Neural crest cell (in vitro differentiated cells): ENCODE measurements at regions not wholly inside any gene's neighbourhood (a gene's known extent, or its start where the extent isn't known, plus 50 kb on each side); places are given as distances from the start of the nearest gene placed in this dataset.

Source experiments
- DNase-seq: peaks from one replicate; pipeline ENCODE4 v3.0.0; 2021; ENCODE audit warnings: low read depth, mixed read lengths, low spot score
- H3K27ac Mint-ChIP-seq: one replicate; pipeline ENCODE4 v1.8.0; 2021; ENCODE audit warnings: mild to moderate bottlenecking, mixed read lengths; ENCODE audit not compliant: unreplicated experiment
- H3K27me3 Mint-ChIP-seq: 2 replicates; pipeline ENCODE4 v1.8.0; 2021; ENCODE audit warnings: low read depth, mild to moderate bottlenecking, mixed read lengths
- H3K36me3 Mint-ChIP-seq: 2 replicates; pipeline ENCODE4 v1.8.0; 2021; ENCODE audit warnings: low read depth, mild to moderate bottlenecking, mixed read lengths
- H3K4me1 Mint-ChIP-seq: 2 replicates; pipeline ENCODE4 v1.8.0; 2021; ENCODE audit warnings: mixed read lengths
- H3K4me3 Mint-ChIP-seq: one replicate; pipeline ENCODE4 v1.8.0; 2021; ENCODE audit warnings: mild to moderate bottlenecking, mixed read lengths
- H3K9me3 Mint-ChIP-seq: 2 replicates; pipeline ENCODE4 v1.8.0; 2021; ENCODE audit warnings: mixed read lengths
- CTCF ChIP-seq: fragments of 200-600 bp; sonication (generic); conservative IDR thresholded peaks from 2 replicates; pipeline ENCODE4 v1.5.0; 2021; ENCODE audit warnings: antibody characterized with exemption, mild to moderate bottlenecking

GRCh38 chr7:46630031-46630430 is 709.0 kb upstream of the IGFBP3 start:
- DNase-seq = no peak
- H3K9me3 Mint-ChIP-seq = peaks cover 2% of the 10 kb centered on the region
- no peaks in the 10 kb centered on the region for H3K36me3 Mint-ChIP-seq
- no peak overlapping the region for H3K27ac Mint-ChIP-seq
- H3K4me1 Mint-ChIP-seq = peaks cover 11% of the 10 kb centered on the region
- H3K4me3 Mint-ChIP-seq = no peak overlapping the region
- no peak for TF ChIP-seq CTCF
- no peaks in the 10 kb centered on the region for H3K27me3 Mint-ChIP-seq

GRCh38 chr7:46628389-46628788 is 707.3 kb upstream of the IGFBP3 start:
- DNase-seq = no peak
- Mint-ChIP-seq H3K9me3 (no peaks in the 10 kb centered on the region), H3K27me3 (no peaks in the 10 kb centered on the region), H3K36me3 (no peaks in the 10 kb centered on the region), H3K27ac (no peak overlapping the region), H3K4me3 (no peak overlapping the region), H3K4me1 (peaks cover 5% of the 10 kb centered on the region)
- no peak for TF ChIP-seq CTCF

GRCh38 chr7:46626691-46627310 is 705.7 kb upstream of the IGFBP3 start:
- no peaks in the 10 kb centered on the region for H3K27me3 Mint-ChIP-seq
- no peak overlapping the region for H3K4me3 Mint-ChIP-seq
- no peak for TF ChIP-seq CTCF
- no peaks in the 10 kb centered on the region for H3K36me3 Mint-ChIP-seq
- H3K9me3 Mint-ChIP-seq = no peaks in the 10 kb centered on the region
- peaks cover 5% of the 10 kb centered on the region for H3K4me1 Mint-ChIP-seq
- no peak for DNase-seq
- no peak overlapping the region for H3K27ac Mint-ChIP-seq

- no peaks in the 10 kb centered on the region for H3K27me3 Mint-ChIP-seq
- no peaks in the 10 kb centered on the region for H3K36me3 Mint-ChIP-seq
- TF ChIP-seq CTCF = no peak
- no peak overlapping the region for H3K4me3 Mint-ChIP-seq
- no peak for DNase-seq
- no peak overlapping the region for H3K27ac Mint-ChIP-seq
- H3K9me3 Mint-ChIP-seq = no peaks in the 10 kb centered on the region
- H3K4me1 Mint-ChIP-seq = peaks cover 5% of the 10 kb centered on the region
These were observed 705.2 kb upstream of the IGFBP3 start for GRCh38 chr7:46626261-46626660.

- peaks cover 5% of the 10 kb centered on the region for H3K4me1 Mint-ChIP-seq
- no peak overlapping the region for H3K27ac Mint-ChIP-seq
- H3K27me3 Mint-ChIP-seq = no peaks in the 10 kb centered on the region
- TF ChIP-seq CTCF = no peak
- no peaks in the 10 kb centered on the region for H3K36me3 Mint-ChIP-seq
- no peaks in the 10 kb centered on the region for H3K9me3 Mint-ChIP-seq
- no peak overlapping the region for H3K4me3 Mint-ChIP-seq
- DNase-seq = no peak
These were observed 704.0 kb upstream of the IGFBP3 start for GRCh38 chr7:46625032-46625431.
